Skin of body (tissue), 1 donor: ENCODE measurements at regions not wholly inside any gene's neighbourhood (a gene's known extent, or its start where the extent isn't known, plus 50 kb on each side); places are given as distances from the start of the nearest gene placed in this dataset.
"Not testable (repeated sequence)": the region's sequence is repeated elsewhere in the genome, so short reads cannot be mapped to it uniquely, and the experiment has no call there.

Experiments
- DNase-seq: peaks from one replicate; lab custom pipeline; 2025; lab: John Stamatoyannopoulos, UW

GRCh38 chr7:131072505-131073091 lies 255.1 kb upstream of the MKLN1 start:
- no peak for DNase-seq

- DNase-seq: no peak
Observed at GRCh38 chr7:131074043-131074442, 253.6 kb upstream of the MKLN1 start.

- no peak for DNase-seq
Observed at GRCh38 chr7:131074585-131074984, 253.1 kb upstream of the MKLN1 start.

- DNase-seq: no peak
Observed at GRCh38 chr7:131075406-131075805, 252.3 kb upstream of the MKLN1 start.

GRCh38 chr7:131076032-131076431 lies 251.6 kb upstream of the MKLN1 start:
- no peak for DNase-seq

- no peak for DNase-seq
Observed at GRCh38 chr7:131076711-131077181, 250.9 kb upstream of the MKLN1 start.

- no peak for DNase-seq
Observed at GRCh38 chr7:131077735-131078134, 249.9 kb upstream of the MKLN1 start.

GRCh38 chr7:131080754-131081153 lies 246.9 kb upstream of the MKLN1 start:
- no peak for DNase-seq

- no peak for DNase-seq
Observed at GRCh38 chr7:131081308-131081707, 246.4 kb upstream of the MKLN1 start.

- no peak for DNase-seq
Observed at GRCh38 chr7:131083781-131084180, 243.9 kb upstream of the MKLN1 start.

- DNase-seq: not testable (repeated sequence)
Observed at GRCh38 chr7:131084336-131084735, 243.3 kb upstream of the MKLN1 start.

GRCh38 chr7:131087756-131088658 lies 239.7 kb upstream of the MKLN1 start:
- DNase-seq: no peak

GRCh38 chr7:131090188-131090587 lies 237.5 kb upstream of the MKLN1 start:
- no peak for DNase-seq

GRCh38 chr7:131090886-131091692 lies 236.6 kb upstream of the MKLN1 start:
- DNase-seq: no peak

GRCh38 chr7:131094685-131095084 lies 233.0 kb upstream of the MKLN1 start:
- no peak for DNase-seq

GRCh38 chr7:131095346-131095745 lies 232.3 kb upstream of the MKLN1 start:
- DNase-seq: no peak

- no peak for DNase-seq
Observed at GRCh38 chr7:131096267-131096927, 231.3 kb upstream of the MKLN1 start.

GRCh38 chr7:131097662-131098376 lies 229.9 kb upstream of the MKLN1 start:
- no peak for DNase-seq

GRCh38 chr7:131098527-131098926 lies 229.1 kb upstream of the MKLN1 start:
- DNase-seq: no peak

GRCh38 chr7:131100357-131101054 lies 227.2 kb upstream of the MKLN1 start:
- no peak for DNase-seq
